Frontal cortex (tissue), 3 donors: ENCODE measurements at regions not wholly inside any gene's neighbourhood (a gene's known extent, or its start where the extent isn't known, plus 50 kb on each side); places are given as distances from the start of the nearest gene placed in this dataset.
A peak's percentile ranks its signal among the peaks of the same experiment; 100 is the strongest.
"Not testable (repeated sequence)": the region's sequence is repeated elsewhere in the genome, so short reads cannot be mapped to it uniquely, and the experiment has no call there.

ENCODE experiments used
- DNase-seq, 2 donors: peaks; one replicate each; pipeline ENCODE4 v3.0.0; 2012; ENCODE audit warnings: low spot score in 2 of 2
- FAIRE-seq: peaks from 2 replicates; lab custom pipeline; 2012; peaks lifted over from hg19 to GRCh38; lab: Jason Lieb, UNC
- donor health status: control.
- donor health status: control.
- donor health status: control.

DNA sequence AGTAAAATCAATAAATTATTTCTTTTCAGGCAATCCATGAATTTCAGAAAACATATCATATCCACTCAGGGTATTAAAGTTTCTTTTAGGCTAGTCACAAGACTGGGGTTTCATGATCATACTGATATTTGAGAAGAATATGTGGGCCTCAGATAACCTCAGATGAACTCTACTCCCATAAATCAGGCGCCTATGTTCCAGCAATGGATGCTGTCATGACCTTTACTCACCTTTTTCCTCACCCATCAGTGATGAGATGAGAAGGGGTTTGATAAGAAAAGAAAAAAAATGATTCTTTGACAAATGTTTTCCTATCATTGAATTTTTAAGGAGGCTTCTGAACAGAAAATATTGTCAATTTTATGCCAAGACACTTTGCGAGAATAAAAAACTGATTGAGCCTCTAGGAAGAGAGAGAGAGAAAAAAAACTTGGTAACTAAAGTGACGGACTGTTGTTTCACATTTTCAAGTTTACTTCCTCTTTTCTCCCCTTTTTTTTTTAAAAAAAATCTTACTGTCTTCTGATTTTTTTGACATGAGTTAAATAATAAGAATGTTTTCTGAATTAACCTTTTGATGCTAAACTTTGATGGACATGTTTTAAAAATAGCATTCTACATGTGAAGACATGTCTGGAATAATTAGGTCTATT lies 309.1 kb upstream of the MAP2 start:
- no peak for FAIRE-seq

DNA sequence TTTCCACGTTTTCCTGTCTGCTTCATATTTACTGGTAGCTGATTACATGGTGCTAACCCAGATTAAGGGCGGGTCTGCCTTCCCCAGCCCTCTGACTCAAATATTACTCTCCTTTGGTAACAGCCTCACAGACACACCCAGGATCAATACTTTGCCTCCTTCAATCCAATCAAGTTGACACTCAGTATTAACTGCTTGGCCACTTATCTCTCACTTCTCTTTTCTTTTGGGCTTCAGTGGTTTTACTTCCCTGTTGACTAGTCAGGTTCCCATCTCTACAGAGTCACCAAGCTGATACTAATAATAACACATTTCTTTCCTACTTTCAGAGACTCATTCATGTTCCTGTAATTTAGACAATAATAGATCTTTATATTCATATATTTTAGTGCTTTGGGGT lies 302.2 kb upstream of the MAP2 start:
- DNase-seq (no peak), FAIRE-seq (no peak)

More for the DNA sequence above, 309.1 kb upstream of the MAP2 start:
- no peak for DNase-seq

DNA sequence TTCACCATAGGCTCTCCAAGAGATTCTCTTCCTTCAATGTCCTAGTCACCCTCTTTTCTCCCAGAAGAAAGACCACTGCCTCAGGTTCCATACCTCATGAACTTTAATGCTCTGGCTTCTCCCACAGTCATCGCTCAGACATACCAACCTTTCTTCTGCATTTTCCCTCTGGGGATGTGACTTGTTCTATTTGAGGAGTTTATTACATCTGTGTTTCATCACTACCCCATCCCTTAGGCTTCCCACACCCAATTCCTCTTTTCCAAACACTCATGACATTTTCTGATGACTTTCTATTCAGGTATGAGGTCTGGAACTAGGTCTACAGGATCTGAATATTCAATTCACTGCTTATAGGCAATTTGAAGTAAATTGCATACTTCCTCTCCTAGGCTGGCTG lies 298.6 kb upstream of the MAP2 start:
- no peak for FAIRE-seq
- DNase-seq, result no peak

- FAIRE-seq, result no peak
These were observed 285.8 kb upstream of the MAP2 start for GRCh38 chr2:209138079-209138478.

DNA sequence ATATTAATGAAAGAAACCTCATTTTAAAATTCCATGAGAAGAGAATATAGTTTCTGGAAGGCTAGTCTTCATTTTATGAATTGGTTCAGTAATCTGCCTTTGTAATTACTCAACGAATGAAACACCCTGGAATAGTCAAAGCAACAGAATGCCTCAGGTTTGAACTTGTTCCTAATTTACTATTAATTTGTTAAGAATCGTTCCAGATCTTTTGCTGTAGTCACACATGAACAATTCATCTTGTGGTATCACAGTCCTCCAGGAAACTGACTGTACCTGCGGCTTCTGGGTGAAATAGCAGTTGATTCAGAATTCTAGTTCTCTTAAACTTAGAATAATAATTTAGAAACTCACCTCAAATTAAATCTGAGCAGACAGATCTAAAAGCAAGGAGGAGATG lies 282.7 kb upstream of the MAP2 start:
- DNase-seq (no peak), FAIRE-seq (no peak)

More at GRCh38 chr2:209138079-209138478, 285.8 kb upstream of the MAP2 start:
- no peak for DNase-seq

DNA sequence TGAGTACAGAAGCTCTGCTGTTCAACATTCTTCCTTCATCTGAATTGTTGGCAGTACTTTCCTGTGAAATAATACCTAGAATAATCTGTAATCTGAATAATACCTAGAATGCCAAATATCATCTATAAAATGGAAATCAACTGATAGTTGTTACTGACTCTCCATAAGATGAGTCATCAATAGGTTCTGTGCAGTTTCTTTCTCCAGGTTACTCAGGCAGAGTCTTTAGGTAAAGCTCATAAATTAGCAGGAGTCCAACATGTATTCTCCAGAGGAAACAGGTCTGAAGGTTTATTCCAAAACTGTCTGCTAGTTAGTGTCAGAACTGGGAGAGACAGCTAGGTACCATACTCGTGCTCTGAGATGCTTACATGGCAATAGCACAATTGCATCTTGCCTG lies 282.0 kb upstream of the MAP2 start:
- FAIRE-seq, result no peak
- no peak for DNase-seq

DNA sequence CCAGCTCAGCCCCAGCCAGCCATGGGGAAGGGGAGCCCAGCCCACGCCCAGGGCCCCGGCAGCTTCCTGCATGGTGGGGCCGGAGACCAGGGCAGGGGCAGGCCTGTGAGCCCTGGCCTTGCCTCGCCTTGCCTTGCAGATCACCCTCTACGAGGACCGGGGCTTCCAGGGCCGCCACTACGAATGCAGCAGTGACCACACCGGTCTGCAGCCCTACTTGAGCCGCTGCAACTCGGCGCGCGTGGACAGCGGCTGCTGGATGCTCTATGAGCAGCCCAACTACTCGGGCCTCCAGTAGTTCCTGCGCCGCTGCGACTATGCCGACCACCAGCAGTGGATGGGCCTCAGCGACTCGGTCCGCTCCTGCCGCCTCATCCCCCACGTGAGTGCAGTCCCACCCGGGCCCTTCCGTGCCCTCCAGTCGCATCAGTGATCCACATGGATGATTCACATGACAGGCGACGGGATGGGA lies 278.6 kb upstream of the MAP2 start:
- not testable (repeated sequence) for DNase-seq, FAIRE-seq

DNA sequence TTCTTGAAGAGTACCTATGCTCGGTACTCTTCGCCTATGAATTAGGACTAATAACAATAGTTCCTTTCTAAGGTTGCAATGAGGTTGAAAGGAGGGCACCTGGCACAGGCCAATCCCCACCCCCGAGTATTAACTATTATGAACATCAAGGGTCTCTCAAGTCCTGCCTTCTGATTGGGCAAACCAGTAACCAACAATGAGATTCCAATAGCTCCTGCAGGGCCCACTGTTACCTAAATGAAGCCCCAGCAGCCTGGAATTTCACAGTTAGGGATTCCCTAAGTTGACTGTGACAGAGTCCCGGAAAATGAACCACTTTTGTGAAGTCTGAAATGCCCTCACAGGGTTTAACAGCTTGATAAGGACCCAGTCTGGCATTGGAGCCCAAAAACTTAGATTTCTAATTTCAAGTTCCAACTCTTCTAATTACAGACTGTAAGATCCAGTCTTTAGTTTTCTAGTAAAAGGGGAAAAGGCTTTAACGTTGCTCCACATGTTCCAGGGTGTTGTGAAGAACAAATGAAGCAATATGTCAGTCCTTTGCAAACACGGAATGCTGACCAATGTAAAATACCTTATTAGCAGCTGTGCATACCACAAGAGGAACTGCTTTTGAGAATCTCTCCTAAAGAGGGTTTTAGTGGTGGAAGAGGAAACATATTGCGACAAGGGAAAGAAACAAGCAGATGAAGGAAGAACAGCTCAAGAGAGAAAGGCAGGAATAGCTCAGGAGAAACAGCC lies 277.7 kb upstream of the MAP2 start:
- DNase-seq (no peak), FAIRE-seq (no peak)

- DNase-seq (no peak), FAIRE-seq (no peak)
These were observed 277.0 kb upstream of the MAP2 start for GRCh38 chr2:209146682-209147320.

GRCh38 chr2:209147981-209148380 lies 275.9 kb upstream of the MAP2 start:
- FAIRE-seq (no peak), DNase-seq (no peak)

DNA sequence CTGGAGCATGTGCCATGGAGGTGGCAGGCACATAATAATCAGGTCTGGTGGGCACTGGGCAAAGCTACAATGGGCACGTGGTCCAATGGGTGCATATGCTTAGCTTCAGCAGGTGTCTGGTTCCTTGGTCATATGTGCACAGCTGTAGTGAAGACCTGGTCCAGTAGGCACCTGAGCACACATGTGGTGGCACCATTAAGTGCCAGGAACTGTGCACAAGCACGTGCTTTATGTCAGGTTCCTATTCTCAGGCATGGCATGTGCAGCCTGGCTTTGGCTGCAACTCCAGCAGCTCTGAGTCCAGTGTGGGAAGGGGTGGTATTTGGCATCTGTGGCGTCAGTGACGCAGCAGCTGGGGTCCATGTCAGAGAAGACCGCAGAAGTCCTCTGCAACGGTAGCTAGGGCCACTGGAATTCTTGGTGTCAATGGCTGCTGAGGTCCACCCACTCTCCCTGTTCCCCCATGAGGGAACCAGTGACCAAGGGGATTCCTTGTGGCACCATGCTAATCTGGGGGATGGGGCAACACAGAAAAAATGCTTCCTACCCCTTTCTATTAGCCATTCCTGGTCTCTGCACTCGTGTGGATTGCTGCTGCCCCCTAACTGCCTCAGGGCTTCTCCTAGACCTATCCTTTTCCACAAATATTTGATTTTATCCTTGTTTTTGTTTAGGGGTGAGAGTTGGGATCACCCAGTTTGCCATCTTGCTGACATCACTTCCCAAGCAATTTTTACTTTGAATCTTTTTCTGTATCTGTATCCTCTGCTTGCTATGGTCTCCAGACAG lies 262.9 kb upstream of the MAP2 start:
- FAIRE-seq (no peak), DNase-seq (no peak)

GRCh38 chr2:209162129-209162528 lies 261.7 kb upstream of the MAP2 start:
- FAIRE-seq (no peak), DNase-seq (no peak)

DNA sequence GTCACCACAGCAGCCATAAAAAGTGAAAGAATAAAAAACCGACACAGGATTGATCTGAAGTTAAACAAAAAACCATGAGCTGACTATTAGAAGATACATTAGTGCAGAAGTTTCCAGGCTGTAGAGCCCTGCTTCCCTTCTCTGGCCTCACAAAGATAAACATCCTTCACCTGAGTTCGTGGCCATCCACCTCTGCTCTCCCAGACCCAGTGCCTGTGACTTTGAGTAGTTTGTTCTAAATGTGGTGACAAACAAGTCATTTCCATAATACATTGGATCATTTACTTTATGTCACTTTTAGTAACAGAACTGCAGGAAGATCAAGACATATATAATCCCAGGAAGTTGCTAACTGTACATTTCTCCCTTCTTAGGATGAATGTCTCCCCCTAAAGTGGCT lies 241.9 kb upstream of the MAP2 start:
- DNase-seq, result no peak

GRCh38 chr2:209186886-209187285 lies 237.0 kb upstream of the MAP2 start:
- not testable (repeated sequence) for FAIRE-seq, DNase-seq

More for the DNA sequence above, 241.9 kb upstream of the MAP2 start:
- no peak for FAIRE-seq

GRCh38 chr2:209189893-209190292 lies 234.0 kb upstream of the MAP2 start:
- no peak for FAIRE-seq
- DNase-seq, result no peak

DNA sequence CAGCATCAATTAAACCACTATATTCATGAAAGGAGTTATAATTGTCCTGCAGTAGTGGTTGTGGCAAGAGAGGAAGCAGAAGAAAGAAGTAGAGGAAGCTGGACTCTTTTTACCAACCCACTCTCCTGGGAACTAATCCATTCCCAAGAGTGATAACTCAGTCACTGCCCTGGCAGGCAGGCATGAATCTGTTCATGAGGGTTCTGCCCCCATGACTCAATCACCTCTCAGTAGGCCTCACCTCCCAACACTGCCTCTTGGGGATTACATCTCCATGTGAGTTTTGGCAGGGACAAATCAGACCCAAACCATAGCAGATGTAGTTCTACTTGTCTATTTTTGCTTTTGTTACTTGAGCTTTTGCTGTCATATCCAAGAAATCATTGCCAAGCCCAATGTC lies 232.7 kb upstream of the MAP2 start:
- FAIRE-seq (no peak), DNase-seq (no peak)

GRCh38 chr2:209194717-209195116 lies 229.1 kb upstream of the MAP2 start:
- no peak for FAIRE-seq
- DNase-seq, result no peak

DNA sequence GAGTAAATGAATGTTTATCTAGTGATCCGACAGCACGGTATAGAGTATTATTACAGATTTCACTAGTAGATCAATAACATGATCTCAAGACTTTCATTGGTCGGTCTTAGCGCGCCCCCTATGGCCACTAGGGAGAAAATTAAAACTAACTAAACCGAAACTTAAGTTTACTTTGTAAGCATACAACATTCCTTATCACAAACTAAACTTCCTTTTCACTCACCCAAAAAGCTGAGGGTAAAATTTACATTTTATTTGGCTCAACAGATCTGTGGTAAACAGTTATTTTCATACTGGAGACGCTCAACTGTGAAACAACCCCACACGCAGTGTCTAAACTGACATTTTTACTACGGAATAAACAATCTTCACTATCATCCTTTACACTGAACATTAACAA lies 215.6 kb upstream of the MAP2 start:
- DNase-seq (no peak), FAIRE-seq (no peak)

DNA sequence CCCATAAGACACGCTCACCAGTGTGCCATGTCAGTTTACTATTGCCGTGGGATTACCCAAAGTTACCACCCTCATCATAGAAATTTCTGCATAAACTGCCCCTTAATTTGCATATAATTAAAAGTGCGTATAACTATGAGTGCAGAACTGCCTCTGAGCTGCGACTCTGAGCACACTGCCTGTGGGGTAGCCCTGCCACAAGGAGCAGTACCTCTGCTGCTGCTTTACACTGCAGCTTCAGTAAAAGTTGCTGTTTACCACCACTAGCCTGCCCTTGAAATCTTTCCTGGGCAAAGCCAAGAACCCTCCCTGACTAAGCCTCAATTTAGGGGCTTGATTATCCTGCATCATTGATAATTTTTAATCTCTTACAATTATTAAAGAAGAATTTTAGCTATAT lies 213.9 kb upstream of the MAP2 start:
- FAIRE-seq, result no peak
- DNase-seq, result no peak

GRCh38 chr2:209230560-209230959 lies 193.3 kb upstream of the MAP2 start:
- DNase-seq (no peak), FAIRE-seq (peak; percentile 17)
